ENCODE measurements at regions not wholly inside any gene's neighbourhood (a gene's known extent, or its start where the extent isn't known, plus 50 kb on each side); places are given as distances from the start of the nearest gene placed in this dataset.

DNA sequence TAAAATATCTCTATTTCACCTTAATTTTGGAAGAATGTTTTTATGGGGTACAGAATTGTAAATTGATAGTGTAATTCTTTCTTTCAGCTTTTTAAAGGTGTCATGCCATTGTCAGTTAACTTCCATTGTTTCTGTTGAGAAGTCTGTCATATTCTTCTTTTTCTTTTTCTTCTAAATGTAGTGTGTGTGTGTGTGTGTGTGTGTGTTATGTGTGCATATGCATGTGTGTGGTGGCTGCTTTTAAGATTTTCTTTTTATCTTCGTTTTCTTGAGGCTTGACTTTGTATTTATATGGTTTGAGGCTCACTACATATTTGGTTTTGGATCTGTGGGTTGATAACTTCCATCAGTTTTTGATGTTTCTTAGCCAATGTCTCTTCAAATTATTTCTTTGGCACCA, 176.5 kb downstream of the OGFRL1 start:
- whole genome bisulfite sequencing (ENCODE audit: insufficient coverage), result no CpG with 5 or more reads among the region's 1 CpG
- intact Hi-C loops (cut with micrococcal nuclease), result no loop called here
- H3K4me2 ChIP-seq (replicated peaks; ENCODE audit: extremely low read depth, low read length, poor library complexity, severe bottlenecking), result no peak overlapping the region
- TF ChIP-seq, protein P1, sequence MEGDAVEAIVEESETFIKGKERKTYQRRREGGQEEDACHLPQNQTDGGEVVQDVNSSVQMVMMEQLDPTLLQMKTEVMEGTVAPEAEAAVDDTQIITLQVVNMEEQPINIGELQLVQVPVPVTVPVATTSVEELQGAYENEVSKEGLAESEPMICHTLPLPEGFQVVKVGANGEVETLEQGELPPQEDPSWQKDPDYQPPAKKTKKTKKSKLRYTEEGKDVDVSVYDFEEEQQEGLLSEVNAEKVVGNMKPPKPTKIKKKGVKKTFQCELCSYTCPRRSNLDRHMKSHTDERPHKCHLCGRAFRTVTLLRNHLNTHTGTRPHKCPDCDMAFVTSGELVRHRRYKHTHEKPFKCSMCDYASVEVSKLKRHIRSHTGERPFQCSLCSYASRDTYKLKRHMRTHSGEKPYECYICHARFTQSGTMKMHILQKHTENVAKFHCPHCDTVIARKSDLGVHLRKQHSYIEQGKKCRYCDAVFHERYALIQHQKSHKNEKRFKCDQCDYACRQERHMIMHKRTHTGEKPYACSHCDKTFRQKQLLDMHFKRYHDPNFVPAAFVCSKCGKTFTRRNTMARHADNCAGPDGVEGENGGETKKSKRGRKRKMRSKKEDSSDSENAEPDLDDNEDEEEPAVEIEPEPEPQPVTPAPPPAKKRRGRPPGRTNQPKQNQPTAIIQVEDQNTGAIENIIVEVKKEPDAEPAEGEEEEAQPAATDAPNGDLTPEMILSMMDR (IDR thresholded peaks at IDR 0.05), result no peak
- H3K9me3 ChIP-seq (replicated peaks in 1 of 2; ENCODE audit: control insufficient read depth in 1 of 2, insufficient read depth in 1 of 2, low read length in 2 of 2), result no peaks in the 10 kb centered on the region
- DNase-seq, result no peak
- H3K4me3 Mint-ChIP-seq, result no peak overlapping the region
- no peaks in the 10 kb centered on the region for H3K27me3 ChIP-seq (ENCODE audit: control insufficient read depth in 2 of 2, insufficient read depth in 2 of 2, low read length in 2 of 2)
- H3K36me3 ChIP-seq (replicated peaks in 1 of 2; ENCODE audit: control insufficient read depth in 1 of 2, insufficient read depth in 2 of 2, low read length in 2 of 2), result no peaks in the 10 kb centered on the region
- H3K9me3 Mint-ChIP-seq, result peaks cover 0 to 8% (median 5%) of the 10 kb centered on the region in 7 donors
- H2AFZ ChIP-seq (ENCODE audit: insufficient read depth, low read depth, low read length, poor library complexity, severe bottlenecking), result no peak overlapping the region
- no peaks in the 10 kb centered on the region for H3K79me2 ChIP-seq (ENCODE audit: insufficient read depth, low read length)
- H3K4me3 ChIP-seq (replicated peaks in 1 of 3; ENCODE audit: low read depth in 2 of 3, low read length in 3 of 3), result no peak overlapping the region
- peaks cover 0 to 6% (median 4%) of the 10 kb centered on the region in 3 donors for H3K27me3 Mint-ChIP-seq (ENCODE audit: low read depth in 3 of 3)
- no peaks in the 10 kb centered on the region for H4K20me1 ChIP-seq (ENCODE audit: insufficient read depth, low read length)
- H3K9ac ChIP-seq (ENCODE audit: insufficient read depth, low read length, poor library complexity, severe bottlenecking), result no peak overlapping the region
- H3K36me3 Mint-ChIP-seq, result no peaks in the 10 kb centered on the region
- H3K27ac ChIP-seq (ENCODE audit: low read depth in 1 of 2, low read length in 2 of 2), result no peak overlapping the region
- H3K4me1 ChIP-seq (ENCODE audit: control insufficient read depth in 1 of 2, insufficient read depth in 2 of 2, low read length in 2 of 2), result no peaks in the 10 kb centered on the region
- no peaks in the 10 kb centered on the region for H3K4me1 Mint-ChIP-seq
- H3K27ac Mint-ChIP-seq, result no peak overlapping the region

DNA sequence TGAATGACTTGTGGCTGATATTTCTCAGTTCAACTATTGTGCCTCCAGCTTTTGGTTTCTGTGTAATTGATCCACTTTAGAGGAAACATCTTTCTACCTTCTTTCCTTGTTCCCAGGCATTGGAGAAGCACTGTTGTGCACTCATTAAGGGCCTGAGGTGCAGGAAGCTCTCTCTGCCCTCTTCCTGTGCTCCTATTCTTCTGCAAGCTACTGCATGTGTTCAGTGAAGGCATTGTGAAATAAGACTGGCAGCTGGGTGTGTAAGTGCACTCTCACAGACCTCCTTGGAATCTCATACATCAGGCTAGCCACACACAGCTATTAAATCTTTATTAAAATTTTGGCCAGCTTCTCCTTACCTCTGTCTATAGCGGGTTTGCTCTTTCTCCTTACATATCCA, 177.8 kb downstream of the OGFRL1 start:
- intact Hi-C loops (cut with micrococcal nuclease), result no loop called here
- H3K27ac Mint-ChIP-seq, result no peak overlapping the region
- H3K27me3 ChIP-seq (ENCODE audit: control insufficient read depth in 2 of 2, insufficient read depth in 2 of 2, low read length in 2 of 2), result no peaks in the 10 kb centered on the region
- H3K4me3 ChIP-seq (replicated peaks in 1 of 3; ENCODE audit: low read depth in 2 of 3, low read length in 3 of 3), result no peak overlapping the region
- H3K27ac ChIP-seq (ENCODE audit: low read depth in 1 of 2, low read length in 2 of 2), result no peak overlapping the region
- H3K4me2 ChIP-seq (replicated peaks; ENCODE audit: extremely low read depth, low read length, poor library complexity, severe bottlenecking), result no peak overlapping the region
- no peaks in the 10 kb centered on the region for H3K4me1 Mint-ChIP-seq
- WGBS (ENCODE audit: insufficient coverage), result no CpG with 5 or more reads among the region's 1 CpG
- TF ChIP-seq, protein P1 (IDR thresholded peaks at IDR 0.05), result no peak
- H3K9me3 ChIP-seq (replicated peaks in 1 of 2; ENCODE audit: control insufficient read depth in 1 of 2, insufficient read depth in 1 of 2, low read length in 2 of 2), result no peaks in the 10 kb centered on the region
- no peaks in the 10 kb centered on the region for H3K36me3 ChIP-seq (replicated peaks in 1 of 2; ENCODE audit: control insufficient read depth in 1 of 2, insufficient read depth in 2 of 2, low read length in 2 of 2)
- H2AFZ ChIP-seq (ENCODE audit: insufficient read depth, low read depth, low read length, poor library complexity, severe bottlenecking), result no peak overlapping the region
- H3K27me3 Mint-ChIP-seq (ENCODE audit: low read depth in 3 of 3), result peaks cover 0 to 4% (median 2%) of the 10 kb centered on the region in 3 donors
- no peak for DNase-seq
- H3K36me3 Mint-ChIP-seq, result no peaks in the 10 kb centered on the region
- peaks cover 3 to 8% (median 5%) of the 10 kb centered on the region in 7 donors for H3K9me3 Mint-ChIP-seq
- no peaks in the 10 kb centered on the region for H3K4me1 ChIP-seq (ENCODE audit: control insufficient read depth in 1 of 2, insufficient read depth in 2 of 2, low read length in 2 of 2)
- H3K4me3 Mint-ChIP-seq, result no peak overlapping the region
- no peaks in the 10 kb centered on the region for H4K20me1 ChIP-seq (ENCODE audit: insufficient read depth, low read length)
- H3K9ac ChIP-seq (ENCODE audit: insufficient read depth, low read length, poor library complexity, severe bottlenecking), result no peak overlapping the region
- H3K79me2 ChIP-seq (ENCODE audit: insufficient read depth, low read length), result no peaks in the 10 kb centered on the region

Measured in CD14-positive monocyte (primary cell).